Left ventricle myocardium inferior (tissue), 1 donor: ENCODE measurements at regions not wholly inside any gene's neighbourhood (a gene's known extent, or its start where the extent isn't known, plus 50 kb on each side); places are given as distances from the start of the nearest gene placed in this dataset.

ENCODE experiments used
- DNase-seq: peaks from one replicate; pipeline ENCODE4 v3.0.0-alpha.2; 2020
- H3K27ac ChIP-seq: fragments of 200-600 bp; replicated peaks from 2 replicates; pipeline ENCODE4 v1.8.0; 2021
- H3K27me3 ChIP-seq: fragments of 200-600 bp; 2 replicates; pipeline ENCODE4 v1.8.0; 2021; ENCODE audit warnings: low read depth
- H3K36me3 ChIP-seq: fragments of 200-600 bp; 2 replicates; pipeline ENCODE4 v1.8.0; 2021
- H3K4me1 ChIP-seq: fragments of 200-600 bp; 2 replicates; pipeline ENCODE4 v1.8.0; 2021
- H3K4me3 ChIP-seq: fragments of 200-600 bp; 2 replicates; pipeline ENCODE4 v1.8.0; 2021; ENCODE audit warnings: mild to moderate bottlenecking, moderate library complexity
- H3K9me3 ChIP-seq: fragments of 200-600 bp; replicated peaks from 2 replicates; pipeline ENCODE4 v1.8.0; 2021
- CTCF ChIP-seq: fragments of 200-600 bp; IDR thresholded peaks from 2 replicates; pipeline ENCODE4 v1.8.0; 2021; ENCODE audit warnings: antibody characterized with exemption, mild to moderate bottlenecking, borderline replicate concordance
- intact Hi-C: fragments of 100-400 bp; cut with micrococcal nuclease; formaldehyde crosslinking; loops from one replicate; pipeline ENCODE4 v1.11.0; 2022
- donor health status: DM: no; HTN: yes; CAD: no; lungs with severe emphysema.

GRCh38 chr12:118633071-118633470, 256.7 kb downstream of the SUDS3 start:
- H3K36me3 ChIP-seq, result no peaks in the 10 kb centered on the region
- H3K4me3 ChIP-seq, result no peak overlapping the region
- no peak for TF ChIP-seq CTCF
- DNase-seq, result no peak
- no peaks in the 10 kb centered on the region for H3K9me3 ChIP-seq
- intact Hi-C loops, result no loop called here
- no peaks in the 10 kb centered on the region for H3K4me1 ChIP-seq
- no peak overlapping the region for H3K27ac ChIP-seq
- peaks cover 7% of the 10 kb centered on the region for H3K27me3 ChIP-seq

- Histone ChIP-seq H3K36me3 (no peaks in the 10 kb centered on the region), H3K9me3 (no peaks in the 10 kb centered on the region), H3K27ac (no peak overlapping the region), H3K27me3 (peaks cover 19% of the 10 kb centered on the region), H3K4me1 (no peaks in the 10 kb centered on the region), H3K4me3 (no peak overlapping the region)
- no peak for TF ChIP-seq CTCF
- DNase-seq, result no peak
- intact Hi-C loops, result no loop called here
These were observed 258.9 kb downstream of the SUDS3 start for GRCh38 chr12:118635276-118635675.

- peaks cover 30% of the 10 kb centered on the region for H3K27me3 ChIP-seq
- no peak overlapping the region for H3K27ac ChIP-seq
- H3K4me3 ChIP-seq, result no peak overlapping the region
- H3K36me3 ChIP-seq, result no peaks in the 10 kb centered on the region
- intact Hi-C loops, result no loop called here
- no peak for DNase-seq
- no peak for TF ChIP-seq CTCF
- H3K9me3 ChIP-seq, result no peaks in the 10 kb centered on the region
- H3K4me1 ChIP-seq, result no peaks in the 10 kb centered on the region
These were observed 261.5 kb downstream of the SUDS3 start for GRCh38 chr12:118637767-118638370.

GRCh38 chr12:118641249-118641648, 264.9 kb downstream of the SUDS3 start:
- Histone ChIP-seq H3K9me3 (peaks cover 7% of the 10 kb centered on the region), H3K4me1 (no peaks in the 10 kb centered on the region), H3K27ac (no peak overlapping the region), H3K27me3 (peaks cover 30% of the 10 kb centered on the region), H3K4me3 (no peak overlapping the region), H3K36me3 (no peaks in the 10 kb centered on the region)
- intact Hi-C loops, result no loop called here
- TF ChIP-seq CTCF, result no peak
- no peak for DNase-seq

GRCh38 chr12:118645219-118645618, 268.9 kb downstream of the SUDS3 start:
- no peaks in the 10 kb centered on the region for H3K36me3 ChIP-seq
- intact Hi-C loops, result no loop called here
- TF ChIP-seq CTCF, result no peak
- no peak overlapping the region for H3K27ac ChIP-seq
- no peak overlapping the region for H3K4me3 ChIP-seq
- DNase-seq, result peak; percentile 21
- peaks cover 23% of the 10 kb centered on the region for H3K27me3 ChIP-seq
- H3K4me1 ChIP-seq, result no peaks in the 10 kb centered on the region
- peaks cover 7% of the 10 kb centered on the region for H3K9me3 ChIP-seq
